ELF-1 (cell line): ENCODE measurements at regions not wholly inside any gene's neighbourhood (a gene's known extent, or its start where the extent isn't known, plus 50 kb on each side); places are given as distances from the start of the nearest gene placed in this dataset.
"Not testable (repeated sequence)": the region's sequence is repeated elsewhere in the genome, so short reads cannot be mapped to it uniquely, and the experiment has no call there.

Experiments used
- DNase-seq: peaks from one replicate; pipeline ENCODE4 v3.0.0-alpha.2; 2016; ENCODE audit warnings: low read depth, low spot score

DNA sequence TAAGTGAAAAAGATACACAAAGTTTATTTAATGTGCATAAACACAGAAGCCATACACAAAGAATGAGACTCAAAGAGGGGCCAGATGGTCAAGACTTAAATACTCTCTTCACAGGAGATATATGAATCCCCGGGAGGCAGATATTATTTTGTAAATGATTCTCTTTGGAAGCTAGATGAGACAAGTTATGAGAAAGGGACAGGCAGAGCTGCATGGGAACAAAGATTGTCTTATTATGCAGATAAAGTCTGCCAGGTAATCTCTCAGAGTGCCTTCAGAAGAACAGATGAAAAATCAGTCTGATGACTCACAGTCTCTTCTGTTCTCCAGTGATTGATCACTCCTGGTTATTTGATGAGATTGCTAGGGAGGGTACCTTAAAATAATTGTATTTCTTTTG is 89.0 kb downstream of the NAF1 start:
- DNase-seq = no peak

DNA sequence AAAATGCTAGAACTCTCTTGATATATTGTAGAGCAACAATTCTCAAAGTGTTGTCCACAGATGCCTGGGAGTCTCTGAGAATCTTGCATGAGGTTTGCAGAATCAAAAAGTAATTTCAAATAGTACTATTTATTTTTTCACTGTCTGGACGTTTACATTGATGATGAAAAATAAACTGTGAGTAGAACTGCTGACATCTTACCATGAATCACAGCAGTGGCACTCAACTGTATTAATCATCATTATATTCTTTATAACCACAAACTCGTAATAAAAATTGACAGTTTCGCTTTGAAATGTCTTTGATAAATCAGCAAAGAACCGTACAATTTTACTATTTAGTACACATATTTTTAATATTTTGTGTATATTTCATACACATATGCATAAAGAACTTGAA is 94.5 kb downstream of the NAF1 start:
- DNase-seq = no peak

GRCh38 chr4:163071308-163071707 is 95.4 kb downstream of the NAF1 start:
- DNase-seq = no peak

DNA sequence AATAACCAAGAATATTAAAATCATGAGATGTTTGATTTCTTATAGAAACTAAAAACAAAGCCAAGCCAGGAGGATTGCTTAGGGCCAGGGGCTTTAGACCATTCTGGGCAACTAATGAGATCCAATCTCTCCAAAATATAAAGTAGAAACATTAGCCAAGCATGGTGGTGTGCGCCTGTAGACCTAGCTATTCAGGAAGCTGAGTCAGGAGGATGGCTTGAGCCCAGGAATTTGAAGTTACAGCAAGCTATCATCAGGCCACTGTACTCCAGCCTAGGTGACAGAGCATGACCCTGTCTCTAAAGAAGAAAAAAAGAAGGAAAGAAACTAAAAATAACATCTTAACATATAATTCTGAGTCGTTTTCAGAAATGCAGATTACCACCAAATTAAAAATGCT is 96.7 kb downstream of the NAF1 start:
- DNase-seq = no peak

DNA sequence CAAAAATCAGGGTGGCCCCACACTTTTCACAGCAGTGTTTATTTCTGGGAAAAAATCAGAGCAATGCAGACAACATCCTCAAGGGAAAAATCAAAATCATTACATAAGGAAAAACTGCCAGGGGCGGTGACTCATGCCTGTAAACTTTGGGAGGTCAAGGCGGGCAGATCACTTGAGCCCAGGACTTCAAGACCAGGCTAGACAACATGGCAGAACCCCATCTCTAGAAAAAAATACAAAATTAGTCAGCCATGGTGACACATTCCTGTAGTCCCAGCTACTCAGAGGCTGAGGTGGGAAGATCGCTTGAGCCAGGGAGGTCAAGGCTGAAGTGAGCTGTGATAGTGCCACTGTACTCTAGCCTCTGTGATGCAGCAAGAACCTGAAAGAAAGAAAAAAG is 102.8 kb downstream of the NAF1 start:
- DNase-seq = no peak

GRCh38 chr4:163048447-163048846 is 118.2 kb downstream of the NAF1 start:
- DNase-seq = peak; percentile 12

GRCh38 chr4:163042306-163042705 is 124.4 kb downstream of the NAF1 start:
- DNase-seq = no peak

DNA sequence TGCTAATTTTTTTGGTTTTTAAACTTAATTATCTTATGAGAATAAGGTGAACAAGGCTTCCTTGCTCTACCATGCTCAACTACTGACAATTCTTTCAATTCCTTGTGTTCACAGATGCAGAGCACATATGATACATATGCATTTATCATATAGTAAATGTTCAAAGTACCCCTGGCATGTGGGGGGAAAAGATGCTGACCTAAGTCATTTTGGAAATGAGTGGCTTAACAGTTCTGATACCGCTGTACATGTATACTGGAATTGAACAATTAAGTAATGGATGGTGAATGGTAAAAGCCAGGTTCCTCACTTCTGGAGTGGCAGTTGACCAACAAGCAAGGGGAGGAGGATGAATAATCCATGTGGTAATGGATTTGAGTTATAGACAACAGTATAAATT is 149.6 kb downstream of the NAF1 start:
- DNase-seq = no peak

DNA sequence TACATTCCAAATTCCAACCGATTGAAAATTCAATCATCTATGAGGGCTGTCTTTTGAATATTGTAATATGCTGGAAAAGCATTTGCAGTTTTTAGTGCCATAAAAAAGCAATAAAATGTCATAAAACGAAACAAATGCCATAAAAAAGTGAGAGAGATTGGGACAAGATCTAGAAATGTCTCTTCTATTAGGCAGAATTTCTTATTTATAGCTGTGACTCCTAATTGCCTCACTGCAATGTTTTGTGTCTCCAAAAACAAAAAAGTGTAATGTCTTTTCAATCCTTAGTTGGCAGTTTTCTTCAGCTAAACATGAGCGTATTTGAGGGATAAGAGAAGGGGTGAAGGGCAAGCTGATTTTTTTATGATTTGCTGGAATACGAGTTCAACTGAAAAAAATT is 153.9 kb downstream of the NAF1 start:
- DNase-seq = no peak

GRCh38 chr4:163003979-163004378 is 162.7 kb downstream of the NAF1 start:
- no peak for DNase-seq

DNA sequence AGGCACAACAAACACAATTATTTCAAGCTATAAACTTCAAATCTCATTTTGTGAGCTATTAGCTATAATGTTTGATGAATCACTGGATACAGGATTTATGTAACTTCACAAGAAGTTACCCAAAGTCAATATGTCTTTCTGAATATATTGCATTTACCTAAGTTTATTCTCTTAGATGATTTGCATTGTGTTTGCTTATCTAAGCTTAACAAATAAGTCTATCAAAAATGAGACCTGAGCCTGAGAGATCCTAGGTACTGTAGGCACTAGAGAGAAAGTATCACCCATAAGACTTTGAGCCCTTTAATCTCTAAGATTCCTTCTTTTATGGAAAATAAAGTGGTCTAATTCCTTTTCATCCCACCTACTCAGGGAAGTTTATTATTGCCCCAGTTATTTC is 178.2 kb downstream of the NAF1 start:
- no peak for DNase-seq

DNA sequence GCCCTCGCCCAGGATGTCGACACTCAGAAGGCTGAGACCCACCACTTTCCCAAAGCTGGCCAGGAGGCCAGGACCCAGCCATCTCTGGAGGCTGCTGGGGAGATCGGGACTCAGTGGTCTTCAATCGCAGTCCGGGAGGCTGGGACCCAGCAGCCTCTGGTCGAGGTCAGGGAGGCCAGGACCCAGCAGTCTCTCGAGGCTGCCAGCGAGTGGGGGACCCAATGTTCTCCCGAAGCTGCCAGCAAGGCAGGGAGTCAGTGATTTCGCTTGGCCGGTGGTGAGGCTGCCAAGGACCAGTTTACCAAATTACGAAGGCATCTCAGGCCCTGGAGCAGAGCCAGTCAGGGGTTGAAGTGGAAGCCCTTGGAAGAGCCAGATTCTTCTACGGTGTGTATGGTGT is 181.6 kb downstream of the NAF1 start:
- DNase-seq = no peak

GRCh38 chr4:162984621-162985020 is 182.1 kb downstream of the NAF1 start:
- no peak for DNase-seq

GRCh38 chr4:162981823-162982222 is 184.9 kb downstream of the NAF1 start:
- DNase-seq = no peak

DNA sequence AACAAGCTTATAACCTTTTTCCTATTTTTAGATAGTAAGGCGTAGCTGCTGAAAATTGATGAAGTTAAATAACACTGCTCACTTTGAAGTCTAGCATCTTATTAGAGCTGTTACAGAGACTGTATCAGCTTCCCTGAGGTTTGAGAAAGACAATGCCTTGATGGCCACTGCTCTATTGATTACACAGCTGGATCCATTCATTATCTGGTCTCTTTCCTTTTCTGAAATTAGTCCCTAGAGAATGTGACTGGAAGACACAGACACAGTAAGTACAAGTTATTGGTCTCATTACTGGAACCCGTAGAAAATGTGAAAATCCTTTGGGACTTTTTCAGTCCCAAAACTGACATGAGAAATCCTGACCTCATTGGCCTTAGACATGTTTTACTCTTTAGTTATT is 188.3 kb downstream of the NAF1 start:
- DNase-seq = no peak

GRCh38 chr4:162977788-162978187 is 188.9 kb downstream of the NAF1 start:
- no peak for DNase-seq

DNA sequence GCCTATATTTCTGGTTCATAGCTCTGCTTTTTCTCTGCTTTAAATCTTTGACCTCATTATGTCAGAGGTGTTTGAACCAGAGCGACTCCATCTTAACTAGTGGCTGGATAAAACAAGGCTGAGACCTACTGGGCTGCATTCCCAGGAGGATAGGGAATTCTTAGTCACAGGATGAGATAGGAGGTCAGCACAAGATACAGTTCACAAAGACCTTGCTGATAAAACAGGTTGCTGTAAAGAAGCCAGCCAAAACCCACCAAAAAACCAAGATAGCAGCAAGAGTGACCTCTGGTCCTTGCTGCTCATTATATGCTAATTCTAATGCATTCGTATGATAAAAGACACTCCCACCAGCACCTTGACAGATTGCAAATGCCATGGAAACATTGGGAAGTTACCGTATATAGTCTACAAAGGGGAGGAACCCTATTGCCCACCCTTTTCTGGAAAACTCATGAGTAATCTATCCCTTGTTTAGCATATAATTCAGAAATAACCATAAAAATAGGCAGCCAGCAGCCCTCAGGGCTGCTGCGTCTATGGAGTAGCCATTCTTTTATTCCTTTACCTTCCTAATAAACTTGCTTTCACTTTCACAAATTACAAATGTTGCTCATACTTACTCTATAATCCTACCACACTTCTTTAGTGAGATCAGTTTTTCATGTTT is 193.9 kb downstream of the NAF1 start:
- no peak for DNase-seq

GRCh38 chr4:162969194-162969593 is 197.5 kb downstream of the NAF1 start:
- no peak for DNase-seq

- not testable (repeated sequence) for DNase-seq
Measured at GRCh38 chr4:162965978-162966377, 200.7 kb downstream of the NAF1 start.

- peak; percentile 8 for DNase-seq
Measured at GRCh38 chr4:162959046-162959445, 207.6 kb downstream of the NAF1 start.

DNA sequence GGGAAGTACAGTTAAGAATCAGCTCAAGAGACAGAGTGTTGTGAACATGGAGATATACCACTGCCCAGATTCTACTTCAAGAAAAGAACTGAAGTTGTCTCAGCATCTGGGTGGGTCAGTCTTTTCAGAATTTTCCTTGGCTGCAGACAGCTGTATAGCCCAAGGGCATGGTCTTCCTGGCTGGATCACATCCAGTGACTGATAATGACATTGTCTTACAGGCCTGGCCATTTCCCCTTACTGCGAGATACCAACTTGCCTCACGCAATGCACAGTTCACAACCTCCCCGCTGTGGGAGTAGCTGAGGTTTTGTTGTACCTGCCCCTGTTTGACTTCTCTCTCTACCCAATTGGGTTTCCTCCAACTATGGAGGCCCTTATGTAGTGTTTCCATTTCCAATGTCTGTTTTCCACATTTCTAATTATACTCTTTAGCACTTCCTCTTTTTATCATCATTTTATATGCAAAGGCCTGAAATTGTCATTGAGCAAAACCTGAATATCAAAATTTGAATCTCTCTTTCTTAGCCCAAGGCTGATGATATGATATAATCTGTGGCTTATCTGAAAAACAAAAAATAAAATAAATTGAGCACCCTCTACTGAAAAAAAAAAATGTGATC is 209.1 kb downstream of the NAF1 start:
- DNase-seq = no peak

- DNase-seq = no peak
Measured at GRCh38 chr4:162954976-162955375, 211.7 kb downstream of the NAF1 start.

- DNase-seq = no peak
Measured at GRCh38 chr4:162952232-162952631, 214.5 kb downstream of the NAF1 start.

- DNase-seq = no peak
Measured at GRCh38 chr4:162945713-162946112, 221.0 kb downstream of the NAF1 start.
